ENCODE measurements at regions not wholly inside any gene's neighbourhood (a gene's known extent, or its start where the extent isn't known, plus 50 kb on each side); places are given as distances from the start of the nearest gene placed in this dataset.
"Not testable (repeated sequence)": the region's sequence is repeated elsewhere in the genome, so short reads cannot be mapped to it uniquely, and the experiment has no call there.

DNA sequence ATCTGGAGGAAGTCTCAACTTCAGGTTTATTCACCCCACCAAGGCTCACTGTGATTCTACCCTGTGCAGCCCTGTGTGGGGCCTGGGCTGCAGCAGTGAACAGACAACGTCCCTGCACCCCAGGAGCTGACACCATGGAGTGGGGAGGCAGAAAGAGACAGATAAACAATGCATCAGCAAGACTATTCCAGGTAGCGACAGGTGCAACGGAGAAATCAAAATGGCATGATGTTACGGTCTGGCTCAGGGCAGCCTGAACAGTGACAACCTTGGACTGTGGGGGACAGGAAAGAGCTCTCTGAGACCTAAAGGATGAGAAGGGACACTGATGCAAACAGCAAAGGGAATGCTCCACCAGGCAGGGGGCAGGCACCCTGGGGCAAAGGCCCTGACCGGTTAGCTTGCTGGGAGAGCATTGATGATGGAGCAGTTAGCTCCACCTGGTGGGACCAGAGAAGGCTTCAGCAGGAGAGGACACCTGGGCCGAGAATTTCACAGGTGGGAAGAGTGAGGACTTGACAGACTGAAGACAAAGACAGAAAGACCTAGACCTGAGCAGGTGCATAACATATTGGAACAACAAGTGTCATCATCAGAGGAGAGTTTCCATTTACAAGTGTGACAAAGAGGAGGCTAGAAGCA is 589.9 kb downstream of the MATN1 start:
- no peak for DNase-seq

DNA sequence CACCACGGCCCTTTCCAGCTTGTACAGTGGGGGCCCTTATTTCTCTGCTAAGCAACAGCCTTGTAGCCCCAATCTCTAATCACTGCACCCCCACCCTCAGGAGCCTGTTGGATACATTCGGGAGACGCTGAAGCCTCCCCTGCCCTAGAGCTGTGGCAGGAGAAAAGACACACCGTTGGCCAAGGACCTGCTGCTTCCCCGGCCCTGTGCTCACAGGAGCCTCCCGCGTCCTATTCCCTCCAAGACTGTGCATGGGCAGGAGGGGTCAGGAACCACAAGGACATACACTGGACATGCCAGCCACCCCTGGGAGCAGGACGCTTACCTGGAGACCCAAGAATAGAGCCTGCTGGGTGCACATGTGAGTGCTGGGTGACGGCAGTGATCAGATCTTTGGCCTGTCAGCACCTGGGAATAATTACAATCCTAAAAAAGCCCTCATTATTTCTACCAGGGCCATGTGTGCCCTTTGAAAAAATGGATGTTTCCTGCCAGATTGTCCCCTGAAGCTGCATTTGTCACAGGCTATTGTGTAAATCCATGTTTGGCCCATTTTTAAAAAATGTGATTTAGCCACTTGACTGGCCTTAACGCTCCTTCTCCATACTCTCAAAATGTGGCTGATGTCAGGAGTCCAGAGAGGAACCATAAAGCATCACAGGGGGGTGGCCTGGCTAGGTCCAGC is 590.6 kb downstream of the MATN1 start:
- DNase-seq: no peak

DNA sequence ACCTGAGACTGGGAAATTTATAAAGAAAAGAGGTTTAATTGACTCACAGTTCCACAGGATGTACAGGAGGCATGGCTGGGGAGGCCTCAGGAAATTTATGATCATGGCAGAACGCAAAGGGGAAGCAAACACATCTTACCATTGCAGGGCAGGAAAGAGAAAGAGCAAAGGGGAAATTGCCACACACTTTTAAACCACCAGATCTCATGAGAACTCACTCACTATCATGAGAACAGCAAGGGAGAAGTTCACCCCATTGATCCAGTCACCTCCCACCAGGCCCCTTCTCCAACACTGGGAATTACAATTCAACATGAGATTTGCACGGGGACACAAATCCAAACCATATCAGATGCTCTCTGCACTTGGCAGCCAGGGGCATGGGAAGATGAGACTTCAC is 592.8 kb downstream of the MATN1 start:
- DNase-seq: not testable (repeated sequence)

DNA sequence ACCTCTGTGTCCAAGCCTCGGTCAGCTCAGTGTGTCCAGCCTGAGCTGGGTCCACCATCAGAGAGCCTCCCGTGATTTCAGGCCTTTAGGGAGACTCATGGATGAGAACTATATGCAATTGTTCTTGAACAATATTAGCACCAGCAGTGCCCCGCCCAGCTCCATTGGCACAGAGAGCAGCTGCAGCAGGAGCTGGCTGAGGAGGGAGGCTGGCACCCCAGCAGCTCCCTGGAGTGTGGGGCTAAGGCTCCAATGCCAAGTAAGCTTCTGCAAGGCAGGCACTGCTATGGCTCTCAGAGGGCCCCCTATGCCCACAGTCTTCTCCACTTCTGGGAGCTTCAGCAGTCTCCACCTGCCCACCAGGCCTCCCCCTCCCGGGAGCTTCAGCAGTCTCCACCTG is 593.3 kb downstream of the MATN1 start:
- no peak for DNase-seq

DNA sequence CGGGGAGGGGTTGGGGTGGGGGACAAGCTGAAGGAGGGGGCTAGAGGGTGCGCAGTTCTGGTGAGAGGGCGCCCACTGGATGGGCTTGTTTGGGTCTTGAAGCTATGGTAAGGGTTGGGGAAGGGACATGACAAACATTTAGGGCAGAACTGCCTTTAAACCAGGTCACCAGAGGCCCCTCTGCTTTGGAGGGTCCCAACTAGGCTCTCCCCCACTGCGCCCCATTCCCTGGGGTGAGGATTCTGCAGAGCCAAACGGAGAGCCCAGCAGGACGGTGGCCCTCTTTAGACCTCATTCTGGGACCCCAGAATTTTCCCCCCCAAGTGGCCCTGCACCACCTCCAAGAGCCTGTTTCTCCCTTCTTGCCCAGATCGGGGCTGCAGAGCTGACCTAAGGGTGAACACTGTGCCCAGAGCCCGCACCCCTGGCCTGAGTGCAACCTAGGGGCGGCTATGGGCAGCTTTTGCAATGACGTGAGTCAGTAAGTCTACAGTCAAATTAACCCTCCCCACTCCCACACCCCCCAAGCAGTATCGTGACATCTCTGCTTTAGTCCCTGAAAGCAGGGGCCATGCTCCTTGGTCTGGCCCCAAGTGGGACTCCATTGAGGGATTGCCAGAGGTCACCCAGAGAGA is 593.8 kb downstream of the MATN1 start:
- DNase-seq: no peak

DNA sequence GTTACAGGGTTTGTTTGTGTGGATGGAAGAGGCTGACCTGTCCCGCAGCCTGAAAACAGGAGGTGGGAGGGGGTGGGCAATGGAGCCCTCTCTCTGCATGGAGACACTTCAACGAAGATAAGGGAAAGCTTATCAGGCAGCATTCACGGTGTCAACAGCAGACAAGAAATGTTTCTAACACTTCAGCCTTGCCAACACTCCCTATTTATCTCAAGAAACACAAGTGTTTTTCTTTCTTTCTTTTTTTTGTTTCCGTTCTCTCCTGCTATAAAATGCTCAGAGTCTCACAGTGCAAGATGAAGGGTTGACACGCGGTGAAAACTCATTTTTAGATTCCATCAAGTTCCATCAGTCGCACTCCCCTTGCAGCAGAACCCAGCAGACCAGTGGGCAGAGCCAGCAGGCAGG is 594.4 kb downstream of the MATN1 start:
- no peak for DNase-seq

DNA sequence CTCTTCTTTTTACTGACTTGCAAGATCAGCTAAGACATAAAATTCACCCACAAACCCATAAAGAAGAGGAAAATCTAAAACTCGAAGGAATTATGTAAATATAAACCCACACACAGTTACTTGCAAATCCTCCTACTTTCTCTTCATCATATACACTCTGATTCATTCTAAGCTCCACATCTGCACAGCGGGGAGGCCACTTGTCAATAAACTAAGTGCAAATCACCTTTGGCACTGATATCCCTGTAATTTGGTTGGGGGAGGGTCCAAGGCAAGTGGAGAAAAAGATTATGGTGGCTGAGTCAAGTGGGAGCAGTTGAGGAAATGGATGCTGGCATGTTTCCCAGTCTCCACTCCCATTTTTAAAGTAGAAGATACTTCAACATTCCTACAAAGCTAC is 596.5 kb downstream of the MATN1 start:
- no peak for DNase-seq

DNA sequence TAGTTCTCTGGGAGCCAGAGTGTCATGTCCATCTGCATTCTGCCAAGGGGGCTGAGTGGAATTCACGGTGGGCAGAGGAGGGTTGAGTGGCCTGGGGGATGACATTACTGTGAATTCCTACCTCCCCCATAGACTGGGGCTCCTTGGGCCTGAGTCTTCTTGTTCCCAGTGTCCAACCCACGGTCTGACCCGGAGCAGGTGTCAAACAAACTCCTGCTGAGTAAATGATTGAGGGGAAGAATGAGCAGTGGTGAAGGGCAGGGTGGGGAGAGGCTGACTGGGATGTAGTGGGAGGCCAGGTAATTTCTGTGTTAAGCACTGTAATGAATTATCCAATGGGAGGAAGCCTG is 597.6 kb downstream of the MATN1 start:
- no peak for DNase-seq

DNA sequence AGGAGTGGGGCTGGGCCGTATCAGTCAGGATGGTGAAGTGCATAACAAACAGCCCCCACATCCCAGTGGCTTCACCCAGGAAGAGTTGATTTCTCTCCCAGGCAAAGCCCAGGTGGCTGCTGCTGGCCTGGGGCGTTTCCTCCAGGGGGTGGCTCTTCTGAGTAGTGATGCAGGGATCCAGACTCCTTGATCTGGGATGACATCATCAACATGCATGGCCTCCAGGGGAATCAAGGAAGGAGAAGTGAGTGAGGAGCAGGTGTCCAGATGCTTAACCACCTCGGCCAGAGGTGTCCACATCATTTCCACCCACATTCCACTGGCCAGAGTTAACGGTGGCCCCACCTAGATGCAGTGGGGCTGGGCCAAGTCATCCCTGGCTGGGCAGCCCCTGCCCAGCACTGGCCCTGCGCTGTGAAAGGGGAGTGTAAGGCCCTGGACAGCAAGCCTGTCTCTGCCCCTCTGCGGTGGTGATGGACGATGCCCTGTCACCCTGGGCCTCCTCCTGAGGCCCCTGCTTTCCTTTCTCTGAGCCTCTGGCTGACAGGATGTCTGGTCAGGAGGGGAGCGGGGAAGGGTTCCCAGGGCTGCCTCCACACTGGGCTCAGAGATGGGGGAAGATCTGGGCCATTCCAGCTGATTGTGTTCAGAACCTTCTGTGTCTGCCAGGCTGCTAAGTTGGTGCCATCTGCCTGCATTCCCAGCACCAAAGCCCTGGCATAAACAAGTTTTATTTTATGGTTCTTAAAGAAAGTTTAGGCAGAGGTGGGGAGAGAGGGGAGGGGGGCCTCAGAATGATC is 598.2 kb downstream of the MATN1 start:
- no peak for DNase-seq

DNA sequence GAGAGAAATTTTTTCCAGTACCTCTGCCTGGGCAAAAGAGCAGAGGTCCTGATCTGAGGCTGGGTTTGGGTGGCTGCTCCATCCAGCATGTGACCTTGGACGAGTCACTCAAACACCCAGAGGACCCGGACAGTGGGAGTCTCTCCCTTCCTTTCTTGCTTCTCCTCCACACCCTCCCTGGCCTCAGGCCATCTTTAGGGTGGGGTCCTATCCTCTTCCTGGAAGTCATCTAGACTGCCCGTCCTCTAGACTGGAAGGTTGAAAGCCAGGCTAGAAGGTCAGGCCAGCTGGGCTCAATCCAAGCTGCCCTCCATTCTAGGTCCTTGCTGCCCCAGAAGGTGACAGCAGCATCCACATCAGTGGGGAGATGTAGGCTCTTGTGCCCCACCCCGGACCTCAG is 599.5 kb downstream of the MATN1 start:
- no peak for DNase-seq

DNA sequence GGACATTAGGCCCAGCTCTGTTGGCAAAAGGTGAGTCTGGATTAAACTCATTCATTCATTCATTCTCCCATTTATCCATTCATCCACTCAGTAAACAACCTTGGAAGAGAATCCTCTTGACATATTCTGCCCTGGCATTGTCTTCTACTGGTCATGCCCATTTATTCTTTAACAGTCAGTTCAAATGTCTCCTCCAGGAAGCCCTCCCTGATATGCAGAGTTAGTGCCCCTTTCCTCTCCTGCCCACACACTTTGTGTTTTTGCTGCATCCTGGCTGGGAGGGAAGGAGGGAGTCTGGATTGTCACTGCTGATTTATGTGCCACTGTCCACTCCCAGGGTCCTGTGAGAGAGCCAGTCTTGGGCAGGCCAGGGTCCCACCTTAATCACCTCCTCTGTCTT is 600.3 kb downstream of the MATN1 start:
- DNase-seq: no peak

DNA sequence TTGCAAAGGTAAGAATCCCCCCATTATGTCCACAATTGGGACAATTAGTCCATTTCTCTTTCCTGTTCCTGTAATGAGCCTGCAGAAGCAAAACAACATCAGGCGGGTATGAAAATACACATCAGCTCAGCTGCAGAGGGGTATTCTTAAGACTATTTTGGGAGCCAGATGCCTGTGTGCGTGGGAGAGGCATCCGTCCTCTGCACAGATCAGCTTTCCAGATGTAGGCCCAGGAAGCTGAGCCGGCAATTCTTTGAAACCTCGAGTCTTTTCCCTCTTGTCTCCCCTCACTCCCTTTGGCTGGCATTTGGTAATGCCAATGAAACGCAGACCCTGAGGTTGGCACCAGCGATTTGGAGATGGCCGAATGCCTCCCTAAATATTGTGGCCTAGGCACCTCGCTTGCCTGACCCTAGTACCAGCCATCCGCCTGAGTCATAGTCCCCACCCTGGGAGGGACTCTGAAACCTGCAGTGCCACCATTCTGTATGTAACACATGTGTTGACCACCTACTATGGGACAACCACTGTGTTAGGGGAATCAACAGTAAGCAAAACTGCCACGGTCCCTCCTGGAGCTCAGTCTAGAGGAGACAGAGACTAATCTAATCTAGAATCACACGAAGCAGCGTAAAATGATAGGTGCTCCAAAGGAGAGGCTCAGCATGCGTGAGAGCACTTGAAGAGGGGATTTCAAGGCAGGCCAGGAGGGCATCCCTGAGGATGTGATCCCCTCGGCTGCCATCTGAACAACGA is 603.0 kb downstream of the MATN1 start:
- no peak for DNase-seq

DNA sequence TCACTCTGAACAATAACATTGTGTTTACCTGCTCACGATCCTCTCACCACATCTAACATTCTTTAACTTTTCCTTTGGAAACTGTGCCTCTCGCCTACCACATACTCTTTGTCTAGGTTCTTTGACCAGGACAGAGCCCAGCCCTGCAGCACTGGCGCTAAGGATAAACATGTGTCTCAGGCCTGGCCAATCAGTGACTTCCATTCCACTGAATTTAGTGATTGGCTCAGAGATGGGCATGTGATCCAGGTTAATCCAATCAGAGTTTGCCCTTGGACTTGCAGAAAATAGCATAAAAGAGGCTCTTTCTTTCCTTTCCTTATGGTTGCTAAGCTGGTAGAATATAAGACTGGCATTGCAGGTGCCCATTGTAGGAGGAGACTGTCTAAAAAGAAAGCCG is 605.7 kb downstream of the MATN1 start:
- no peak for DNase-seq

DNA sequence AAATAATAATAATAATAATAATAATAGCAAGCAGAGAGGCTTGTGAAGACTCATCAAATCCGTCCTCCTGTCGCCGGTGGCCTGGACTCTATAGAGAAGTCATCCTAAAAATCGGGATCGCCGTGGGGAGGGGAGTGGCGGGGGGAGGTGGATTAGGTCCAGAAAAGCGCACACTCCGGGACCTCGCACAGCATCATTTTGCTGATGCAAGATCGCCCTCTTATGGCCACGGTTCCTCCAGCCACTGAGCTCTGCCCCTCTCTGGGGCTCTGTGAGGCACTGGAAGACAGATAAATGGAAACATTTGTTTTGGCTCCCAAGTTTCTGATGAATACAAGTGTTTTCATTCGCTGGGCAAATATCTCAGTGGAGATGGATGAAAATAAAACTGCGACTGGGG is 612.0 kb downstream of the MATN1 start:
- DNase-seq: no peak

DNA sequence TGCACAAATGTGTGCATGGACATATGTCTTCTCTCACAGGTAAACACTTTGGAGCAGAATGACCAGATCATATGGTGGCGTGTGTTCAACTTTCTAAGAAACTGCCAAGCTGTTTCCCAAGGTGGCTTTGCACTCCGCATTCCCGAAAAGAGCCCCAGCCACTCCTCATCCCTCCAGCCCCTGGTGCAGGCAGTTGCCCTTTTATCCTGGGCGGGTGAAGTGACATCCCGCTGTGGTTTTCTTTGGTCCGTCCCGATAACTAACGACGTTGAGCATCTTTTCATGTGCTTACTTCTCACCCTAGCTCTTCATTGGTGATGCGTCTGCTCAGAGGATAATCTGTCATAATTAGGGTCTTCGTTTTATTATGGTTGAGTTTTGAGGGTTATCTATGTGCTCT is 612.5 kb downstream of the MATN1 start:
- no peak for DNase-seq

DNA sequence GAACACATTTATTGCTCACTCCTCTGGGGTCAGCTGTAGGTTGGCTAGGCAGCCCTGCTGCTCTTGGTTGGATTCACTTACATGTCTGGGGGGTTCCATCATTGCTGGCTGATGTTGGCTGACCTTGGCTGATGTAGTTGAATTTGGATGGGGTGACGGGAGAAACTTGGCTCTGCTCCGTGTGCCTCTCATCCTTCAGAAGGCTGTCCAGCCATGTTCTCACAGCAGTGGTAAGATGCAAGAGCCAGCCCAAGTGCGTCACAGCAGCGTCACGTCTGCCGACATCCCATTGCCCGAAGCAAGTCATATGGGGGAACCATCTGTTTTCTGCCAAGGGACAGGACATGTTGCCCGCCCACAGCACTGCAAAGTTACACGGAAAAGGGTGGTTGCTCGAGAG is 613.5 kb downstream of the MATN1 start:
- DNase-seq: no peak

DNA sequence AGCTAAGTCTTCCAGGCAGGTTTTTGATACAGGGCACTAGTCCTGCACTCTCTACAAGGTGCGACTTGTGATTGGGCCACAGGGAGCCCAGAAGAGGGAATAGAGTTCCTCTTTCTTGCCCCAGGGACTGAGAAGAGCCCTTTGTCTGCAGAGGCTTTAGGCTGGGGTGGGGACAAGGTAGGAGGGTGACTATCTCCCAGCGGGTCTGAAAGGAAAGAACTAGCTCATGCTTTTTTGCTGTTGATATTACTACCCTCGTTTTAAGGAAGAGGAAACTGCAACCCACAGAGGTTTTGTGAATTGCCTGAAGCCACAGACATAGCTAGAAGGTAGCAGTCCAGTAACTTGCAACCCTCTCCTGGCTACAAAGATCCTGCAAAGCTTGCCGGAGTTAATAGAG is 615.2 kb downstream of the MATN1 start:
- no peak for DNase-seq

DNA sequence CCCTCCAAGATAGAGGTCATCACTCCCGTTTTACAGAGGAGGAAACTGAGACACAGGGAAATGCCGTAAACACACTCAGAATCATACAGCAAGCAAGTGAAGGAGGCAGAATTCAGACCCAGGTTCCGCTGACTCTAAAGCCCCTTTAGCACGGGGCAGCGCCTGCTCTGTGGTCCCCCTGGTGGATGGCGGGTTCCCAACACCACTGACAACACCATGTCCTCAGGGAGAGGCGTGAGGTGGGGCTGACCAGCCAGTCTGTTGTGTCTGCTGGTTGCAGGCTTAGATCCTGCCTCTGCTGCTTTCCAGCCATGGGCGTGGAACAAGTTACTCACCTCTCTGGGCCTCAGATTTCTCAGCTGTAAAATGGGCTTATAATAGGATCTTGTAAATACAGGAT is 617.3 kb downstream of the MATN1 start:
- DNase-seq: no peak

DNA sequence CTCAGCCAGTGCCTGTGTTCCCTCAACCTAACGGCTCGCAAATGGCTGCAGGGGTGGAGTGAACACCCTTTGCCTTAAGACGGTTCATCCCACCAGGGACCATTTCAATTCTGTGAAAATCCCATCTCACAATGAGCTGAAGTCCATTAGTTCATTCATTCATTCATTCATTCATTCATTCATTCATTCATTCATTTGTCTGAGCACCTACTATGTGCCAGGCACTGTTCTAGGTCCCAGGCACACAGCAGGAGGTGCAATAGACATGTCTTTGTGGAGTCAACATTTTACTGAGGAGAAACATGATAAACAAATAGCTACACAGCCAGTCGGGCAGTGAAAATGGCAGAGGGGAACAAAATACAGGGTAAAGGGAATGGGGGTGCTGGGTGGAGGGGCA is 618.8 kb downstream of the MATN1 start:
- DNase-seq: no peak

DNA sequence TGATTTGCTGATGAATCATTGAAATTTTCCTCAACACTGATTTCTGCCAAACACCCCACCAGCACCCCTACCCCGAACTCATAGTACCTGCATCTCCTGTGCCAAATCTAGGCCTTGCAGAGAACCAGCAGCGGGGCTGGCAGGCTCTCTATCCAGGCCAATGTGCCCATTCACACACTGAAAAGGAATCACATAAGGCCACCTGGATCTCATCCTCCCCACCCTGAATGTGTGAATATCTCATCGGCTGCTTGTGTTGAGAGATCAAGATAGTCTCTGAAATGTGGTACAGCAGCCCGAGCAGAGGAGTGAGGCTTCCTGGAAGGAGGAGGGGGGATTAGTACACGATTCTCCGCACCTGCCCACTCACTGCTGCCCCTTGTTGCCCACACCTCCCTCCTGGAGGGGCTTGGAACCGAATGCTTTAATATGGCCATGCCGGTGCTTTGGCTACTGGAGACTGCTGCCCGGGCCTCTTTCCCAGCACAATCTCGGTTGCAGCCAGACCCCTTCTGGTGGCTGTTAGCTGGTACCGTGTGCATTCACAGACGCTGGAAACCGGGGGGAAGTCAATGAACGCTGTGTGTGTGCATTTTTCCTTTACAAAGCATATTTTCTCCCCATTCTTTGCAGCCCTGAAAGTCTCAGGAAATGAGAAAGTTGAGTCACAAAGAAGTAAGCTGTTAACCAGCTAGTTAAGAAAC is 619.5 kb downstream of the MATN1 start:
- DNase-seq: no peak

DNA sequence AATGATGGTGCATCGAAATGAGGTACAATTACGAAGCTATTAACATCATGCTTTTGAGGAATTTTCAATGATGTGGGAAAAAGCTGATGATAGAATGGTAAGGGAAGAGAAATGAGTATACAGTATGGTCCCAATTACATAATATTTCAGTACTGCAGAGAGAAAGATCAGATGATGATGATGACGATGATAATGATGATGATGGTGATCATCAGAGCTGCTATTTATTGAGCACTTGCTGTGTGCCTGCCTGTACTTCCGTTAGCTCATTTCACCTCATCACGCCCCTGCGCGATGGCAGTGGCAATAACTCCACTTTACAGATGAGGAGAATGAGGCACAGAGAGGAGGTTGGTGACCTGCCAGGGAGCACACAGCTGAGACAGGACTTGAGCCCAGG is 620.8 kb downstream of the MATN1 start:
- no peak for DNase-seq

DNA sequence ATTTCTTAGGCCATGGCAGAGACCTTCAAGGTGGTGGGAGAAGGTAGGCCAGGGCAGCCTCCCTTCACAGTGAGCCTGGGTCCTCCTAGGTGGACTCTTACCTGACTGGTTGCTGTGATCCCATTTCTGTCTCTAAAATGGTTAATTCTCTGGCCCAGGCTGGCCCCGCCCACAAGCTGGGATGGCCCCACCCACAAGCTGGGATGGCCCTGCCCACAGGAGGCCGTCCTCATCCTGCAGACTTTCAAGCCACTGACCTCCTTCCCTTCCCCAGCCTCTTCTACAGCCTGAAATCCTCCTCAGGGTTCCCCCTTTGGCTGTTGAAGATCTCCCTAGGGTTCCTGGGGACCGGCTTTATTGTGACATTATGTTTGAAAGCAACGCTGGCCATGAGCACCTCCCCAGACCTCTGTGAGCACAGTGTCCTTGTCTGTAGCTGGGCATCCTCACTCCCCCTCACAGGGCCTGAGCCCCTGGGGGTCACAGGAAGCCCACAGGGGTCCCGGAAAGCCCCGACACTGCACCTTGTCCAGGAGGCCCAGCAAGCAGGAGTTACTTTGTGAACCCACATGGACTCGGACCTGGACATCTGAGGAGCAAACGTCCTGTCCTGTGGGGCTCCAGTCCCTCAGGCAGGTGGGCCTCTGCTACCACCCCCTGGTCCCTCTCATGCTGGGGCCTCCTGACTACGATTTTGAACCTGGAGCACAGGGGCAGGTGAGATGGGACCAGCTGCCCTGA is 621.7 kb downstream of the MATN1 start:
- DNase-seq: no peak
